ENCODE measurements at regions not wholly inside any gene's neighbourhood (a gene's known extent, or its start where the extent isn't known, plus 50 kb on each side); places are given as distances from the start of the nearest gene placed in this dataset.
"Not testable (repeated sequence)": the region's sequence is repeated elsewhere in the genome, so short reads cannot be mapped to it uniquely, and the experiment has no call there.

DNA sequence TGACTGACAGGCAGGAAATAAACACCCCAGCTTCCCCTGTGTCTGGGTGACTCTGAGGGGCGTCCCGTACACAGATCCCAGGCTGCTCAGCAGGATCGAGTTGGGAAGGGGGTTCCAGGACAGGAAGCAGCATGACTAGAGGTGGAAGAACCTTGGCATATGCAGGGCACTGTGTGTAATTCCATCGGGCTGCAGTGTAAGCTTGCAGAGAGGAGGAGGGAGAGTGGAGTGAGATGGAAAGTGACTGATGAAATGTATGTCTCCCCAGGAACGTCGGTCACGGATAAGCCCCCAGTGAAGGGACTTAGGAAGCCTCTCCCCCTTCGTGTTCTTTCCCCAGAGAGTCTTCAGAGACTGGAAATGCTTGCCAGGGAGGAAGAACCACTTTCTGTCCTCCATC lies 198.4 kb upstream of the SULF2 start:
- not testable (repeated sequence) for H3K36me3 Mint-ChIP-seq (ENCODE audit: low read depth); H3K4me3 Mint-ChIP-seq; H3K9me3 Mint-ChIP-seq; H3K27me3 Mint-ChIP-seq; DNase-seq; H3K27ac Mint-ChIP-seq; ATAC-seq; H3K4me1 Mint-ChIP-seq

DNA sequence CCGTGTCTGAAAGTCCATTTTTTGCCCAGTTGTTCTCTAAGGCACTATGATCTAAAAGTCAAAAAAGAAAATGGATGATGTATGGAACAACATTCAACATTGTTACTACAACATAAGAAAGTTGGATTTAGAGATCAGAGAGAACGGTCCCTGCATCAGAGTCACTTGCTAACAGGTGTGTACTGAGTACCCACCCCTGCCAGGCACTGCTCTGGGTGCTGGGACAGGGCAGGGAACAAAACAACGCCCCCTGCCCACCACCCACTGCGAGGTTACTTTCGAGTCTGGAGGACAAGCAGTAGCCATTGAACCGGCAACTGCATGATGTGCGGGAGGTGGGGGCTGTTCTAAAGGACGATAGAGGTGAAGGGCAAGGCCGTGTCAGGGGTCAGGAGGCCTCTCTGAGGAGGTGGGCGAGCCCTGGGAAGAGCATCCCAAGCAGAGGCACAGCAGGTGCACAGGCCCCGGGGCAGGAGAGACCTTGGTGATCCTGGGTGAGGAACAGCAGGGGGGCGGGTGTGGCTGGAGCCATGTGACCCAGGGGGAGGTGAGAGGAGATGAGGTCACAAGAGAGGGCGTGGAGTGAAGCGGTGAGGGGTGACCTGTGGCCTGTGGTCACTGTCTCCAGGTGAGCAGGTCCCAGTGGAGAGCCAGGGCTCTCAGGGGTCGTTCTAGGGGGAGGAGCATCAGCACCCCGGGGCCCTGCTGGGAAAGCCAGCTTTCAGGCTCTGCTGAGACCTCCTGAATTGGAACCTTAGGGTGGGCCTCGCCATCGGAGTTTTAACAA lies 197.5 kb upstream of the SULF2 start:
- Mint-ChIP-seq H3K4me1 (peaks cover 5% of the 10 kb centered on the region), H3K36me3 (ENCODE audit: low read depth) (no peaks in the 10 kb centered on the region), H3K27ac (no peak overlapping the region), H3K27me3 (peaks cover under 1% of the 10 kb centered on the region), H3K4me3 (no peak overlapping the region), H3K9me3 (no peaks in the 10 kb centered on the region)
- peak; percentile 28 for ATAC-seq
- no peak for DNase-seq

DNA sequence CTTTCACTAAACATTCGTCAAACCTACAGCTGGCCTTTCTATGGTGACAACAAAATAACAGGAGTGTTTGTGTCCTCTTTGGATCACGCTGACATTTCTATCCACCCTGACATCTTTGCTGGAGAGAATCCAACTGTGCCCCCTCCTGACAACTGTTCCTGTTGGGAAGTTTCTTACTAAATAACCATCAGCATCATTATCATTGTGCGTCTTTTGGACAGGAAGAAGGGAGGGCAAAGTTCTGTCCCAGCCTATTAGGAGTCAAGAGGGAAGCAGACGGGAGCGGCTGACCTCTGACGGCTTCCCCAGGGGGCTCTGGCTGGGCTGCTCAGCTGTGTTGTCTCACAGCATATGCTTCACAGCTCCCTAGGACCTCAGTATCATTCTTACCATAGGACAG lies 195.9 kb upstream of the SULF2 start:
- ATAC-seq (no peak), DNase-seq (no peak)
- Mint-ChIP-seq H3K4me3 (no peak overlapping the region), H3K36me3 (ENCODE audit: low read depth) (no peaks in the 10 kb centered on the region), H3K9me3 (no peaks in the 10 kb centered on the region), H3K4me1 (peaks cover 8% of the 10 kb centered on the region), H3K27me3 (peaks cover 4% of the 10 kb centered on the region), H3K27ac (no peak overlapping the region)

DNA sequence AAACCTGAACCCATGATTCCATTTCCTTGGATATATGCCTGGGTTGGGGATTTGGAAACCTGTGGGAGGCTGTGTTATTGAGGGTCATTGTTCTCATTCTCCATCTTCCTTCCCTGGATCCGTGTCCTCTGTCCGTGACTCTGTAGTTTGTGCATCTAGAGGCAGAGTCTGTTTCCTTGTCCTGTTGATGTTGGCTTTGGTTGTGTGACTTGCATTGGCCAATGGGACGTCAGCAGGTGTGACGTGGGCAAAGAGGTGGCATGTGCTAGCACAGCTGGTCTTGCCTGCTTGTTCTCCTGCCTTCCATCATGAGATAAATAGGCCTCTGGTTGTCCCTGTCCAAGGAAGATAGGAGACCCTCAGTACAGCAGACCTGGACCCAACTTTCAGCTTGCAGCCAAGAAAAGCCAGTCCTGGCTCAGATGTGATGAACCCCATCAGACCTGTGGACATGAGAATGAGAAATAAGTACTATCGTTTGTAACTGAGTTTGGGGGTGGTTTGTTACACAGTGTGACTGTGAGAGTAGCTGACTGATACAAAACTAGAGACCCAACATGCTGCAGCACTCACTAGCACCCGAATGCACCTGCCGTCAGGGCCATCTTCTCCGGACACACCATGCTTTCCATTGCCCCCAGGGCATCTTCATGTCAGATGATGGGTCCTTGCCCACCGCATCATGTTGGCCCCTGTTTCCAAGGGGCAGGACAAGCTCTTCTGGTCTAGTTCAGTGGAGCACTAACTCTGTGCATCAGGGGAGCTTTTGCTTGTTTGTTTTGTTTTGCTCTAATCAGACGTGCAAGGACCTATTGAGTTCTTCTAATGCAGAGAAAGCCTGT lies 195.3 kb upstream of the SULF2 start:
- peaks cover 4% of the 10 kb centered on the region for H3K27me3 Mint-ChIP-seq
- H3K27ac Mint-ChIP-seq = no peak overlapping the region
- H3K4me1 Mint-ChIP-seq = peaks cover 8% of the 10 kb centered on the region
- no peak overlapping the region for H3K4me3 Mint-ChIP-seq
- H3K36me3 Mint-ChIP-seq (ENCODE audit: low read depth) = no peaks in the 10 kb centered on the region
- ATAC-seq = no peak
- no peak for DNase-seq
- H3K9me3 Mint-ChIP-seq = no peaks in the 10 kb centered on the region

DNA sequence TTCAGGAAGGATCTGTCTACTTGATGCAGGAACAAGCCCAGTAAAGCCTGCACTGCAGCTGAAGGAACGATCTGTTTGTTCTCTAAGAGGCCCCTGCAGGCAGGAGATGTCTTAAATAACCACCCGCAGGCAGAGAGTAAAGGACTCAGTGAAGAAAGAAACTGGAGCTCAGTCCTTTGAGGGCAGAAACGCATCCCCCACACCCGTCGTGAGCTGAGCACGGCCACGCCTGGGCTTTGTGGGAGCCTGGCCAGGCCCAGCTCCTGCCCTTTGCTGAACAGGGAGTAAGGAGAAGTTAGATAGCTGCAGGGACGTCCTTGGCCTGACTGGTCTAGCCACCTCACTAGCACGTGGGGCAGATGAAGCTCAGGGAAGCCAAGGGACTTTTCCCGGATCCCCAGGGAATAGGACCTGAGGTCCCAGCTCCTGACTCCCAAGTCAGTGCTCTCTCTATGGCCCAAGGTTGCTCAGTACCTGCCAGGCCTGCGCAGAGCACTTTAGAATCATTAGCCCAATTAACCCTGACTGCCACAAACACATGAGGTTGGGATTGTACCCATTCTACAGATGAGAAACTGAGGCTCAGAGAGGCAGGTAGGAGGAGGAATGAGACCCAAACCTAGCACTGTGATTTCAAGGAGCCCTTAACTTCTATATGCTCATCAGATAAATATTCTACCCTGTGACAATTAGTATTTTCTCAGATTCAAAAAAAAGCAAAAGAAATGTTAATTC lies 194.2 kb upstream of the SULF2 start:
- H3K27me3 Mint-ChIP-seq; H3K36me3 Mint-ChIP-seq (ENCODE audit: low read depth); H3K4me3 Mint-ChIP-seq; ATAC-seq; DNase-seq; H3K27ac Mint-ChIP-seq; H3K9me3 Mint-ChIP-seq: not testable (repeated sequence)
- peaks cover 12% of the 10 kb centered on the region for H3K4me1 Mint-ChIP-seq

DNA sequence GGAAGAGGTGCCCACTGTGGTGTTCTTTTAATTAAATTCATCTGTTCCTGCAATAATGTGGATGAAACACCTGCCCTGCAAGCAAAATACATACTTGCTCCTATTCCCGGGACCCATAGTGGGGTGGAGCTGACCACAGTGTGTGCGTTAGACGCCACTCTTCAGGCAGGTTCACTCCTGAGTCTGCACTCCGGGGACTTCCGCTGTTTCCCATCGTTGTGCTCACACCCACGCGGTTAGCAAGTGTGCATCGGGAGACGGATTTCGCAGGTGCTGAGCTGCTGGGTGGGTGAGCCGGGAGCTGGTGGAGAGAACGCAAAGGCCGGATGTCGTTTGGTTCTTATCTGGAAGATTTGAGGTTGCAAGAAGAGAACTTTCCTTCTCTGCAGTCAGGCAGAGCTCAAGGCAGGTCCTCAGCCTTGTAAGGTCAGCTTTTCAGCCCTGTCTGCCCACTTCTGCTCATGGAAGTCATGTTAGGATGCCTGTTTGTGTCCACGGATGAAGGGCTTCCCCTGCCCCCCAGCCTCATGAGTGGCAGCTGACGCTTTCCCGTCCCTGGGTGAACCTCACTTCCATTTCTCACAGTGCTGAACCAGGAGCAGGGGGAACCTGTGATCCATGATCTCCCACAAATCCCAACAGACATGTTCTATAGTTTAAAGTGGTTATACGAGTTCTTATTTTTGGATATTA lies 193.3 kb upstream of the SULF2 start:
- not testable (repeated sequence) for H3K36me3 Mint-ChIP-seq (ENCODE audit: low read depth); H3K9me3 Mint-ChIP-seq; DNase-seq; H3K4me3 Mint-ChIP-seq; H3K27me3 Mint-ChIP-seq; H3K27ac Mint-ChIP-seq
- H3K4me1 Mint-ChIP-seq = peaks cover 12% of the 10 kb centered on the region
- peak; percentile 33 for ATAC-seq

DNA sequence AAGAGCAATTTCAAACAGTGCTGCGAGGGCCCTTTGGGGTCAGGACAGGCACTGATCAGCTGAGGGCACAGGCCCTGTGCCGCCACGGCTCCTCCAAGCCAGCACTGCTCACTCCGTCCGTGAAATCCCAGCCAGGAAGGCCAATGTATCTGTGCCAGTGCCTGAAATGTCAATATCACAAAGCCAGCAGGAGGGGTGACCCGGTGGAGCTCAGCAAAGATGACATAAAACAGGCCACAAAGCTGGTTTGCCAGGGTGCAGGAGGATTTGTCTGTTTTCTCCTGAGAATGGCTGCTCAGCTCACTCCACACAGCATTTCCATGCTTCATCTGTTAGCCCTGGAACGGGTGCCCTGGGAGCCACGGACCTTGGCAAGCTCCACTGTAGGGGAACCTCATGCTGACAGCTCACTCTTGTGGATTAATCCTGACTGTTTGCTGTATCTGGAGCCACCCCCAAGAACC lies 192.5 kb upstream of the SULF2 start:
- not testable (repeated sequence) for DNase-seq; H3K27me3 Mint-ChIP-seq; H3K4me3 Mint-ChIP-seq; H3K36me3 Mint-ChIP-seq (ENCODE audit: low read depth); ATAC-seq; H3K9me3 Mint-ChIP-seq; H3K27ac Mint-ChIP-seq
- H3K4me1 Mint-ChIP-seq = peaks cover 12% of the 10 kb centered on the region

DNA sequence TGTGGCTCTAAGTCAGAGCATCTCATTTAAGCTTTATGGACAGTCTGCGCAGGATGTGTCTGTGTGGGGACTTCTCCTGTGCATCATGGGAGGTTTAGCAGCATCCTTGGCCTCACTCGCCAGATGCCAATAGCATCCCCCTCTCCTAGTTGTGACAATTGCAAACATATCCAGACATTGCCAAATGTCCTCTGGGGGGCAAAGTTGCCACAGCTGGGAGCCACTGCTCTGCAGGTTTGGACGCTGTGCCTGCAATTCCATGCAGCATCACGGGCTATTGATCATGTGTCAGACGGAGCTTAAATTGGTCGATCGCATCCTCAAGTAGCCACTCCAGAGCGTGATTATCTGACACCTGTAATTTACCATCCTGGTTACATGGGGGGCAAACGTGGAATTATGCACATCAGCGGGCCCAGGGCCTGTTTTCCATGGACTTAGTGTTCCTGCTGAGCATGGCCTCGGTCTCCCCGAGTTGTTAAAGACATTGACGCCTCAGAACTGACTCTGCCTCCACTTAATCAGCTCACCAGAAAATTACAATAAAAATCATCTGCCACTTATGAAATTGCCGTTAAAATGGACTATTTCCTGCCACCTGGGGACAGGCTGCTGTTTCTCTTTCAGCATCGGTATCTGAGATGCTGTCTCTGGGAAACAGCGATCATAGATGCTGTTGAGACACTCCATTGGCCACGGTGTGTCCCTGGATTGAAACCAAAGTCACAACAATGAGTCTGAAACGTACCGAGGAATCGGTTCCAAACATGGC lies 191.9 kb upstream of the SULF2 start:
- not testable (repeated sequence) for H3K27me3 Mint-ChIP-seq; ATAC-seq; H3K9me3 Mint-ChIP-seq; H3K4me3 Mint-ChIP-seq; H3K36me3 Mint-ChIP-seq (ENCODE audit: low read depth); H3K27ac Mint-ChIP-seq; DNase-seq
- peaks cover 12% of the 10 kb centered on the region for H3K4me1 Mint-ChIP-seq

DNA sequence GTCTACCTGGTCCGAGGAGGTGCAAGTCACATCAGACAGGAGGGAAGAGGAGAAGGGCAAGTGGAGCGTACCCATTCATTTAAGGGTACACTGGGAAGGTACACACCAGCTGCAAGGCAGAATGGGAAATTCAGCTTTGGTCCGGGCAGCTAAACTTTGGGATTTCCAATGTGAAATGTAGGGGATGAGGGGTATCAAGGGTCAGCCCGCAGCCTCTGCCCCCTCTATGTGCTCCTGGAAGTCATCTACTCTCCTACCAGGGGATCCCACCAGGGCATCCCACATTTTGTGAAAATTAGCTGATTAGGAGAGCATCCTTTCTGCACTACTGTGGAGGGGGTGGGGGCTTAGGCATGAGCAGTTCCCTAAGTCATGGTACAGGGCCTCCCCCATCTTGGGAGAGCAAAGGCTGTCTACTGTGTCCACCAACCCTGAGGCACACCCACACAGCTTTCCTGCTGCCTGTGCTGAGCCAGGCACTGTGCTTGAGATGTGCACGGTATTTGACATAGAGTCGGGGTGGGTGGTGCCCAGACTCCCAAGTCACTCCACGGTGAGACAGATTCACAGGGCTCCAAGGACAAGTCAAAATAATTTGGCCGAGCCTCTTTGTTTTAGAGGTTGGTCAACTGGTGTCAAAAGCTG lies 189.1 kb upstream of the SULF2 start:
- H3K27me3 Mint-ChIP-seq = peaks cover 14% of the 10 kb centered on the region
- DNase-seq (no peak), ATAC-seq (no peak)
- H3K36me3 Mint-ChIP-seq (ENCODE audit: low read depth) = no peaks in the 10 kb centered on the region
- H3K9me3 Mint-ChIP-seq = no peaks in the 10 kb centered on the region
- H3K27ac Mint-ChIP-seq = no peak overlapping the region
- peaks cover 12% of the 10 kb centered on the region for H3K4me1 Mint-ChIP-seq
- H3K4me3 Mint-ChIP-seq = no peak overlapping the region

DNA sequence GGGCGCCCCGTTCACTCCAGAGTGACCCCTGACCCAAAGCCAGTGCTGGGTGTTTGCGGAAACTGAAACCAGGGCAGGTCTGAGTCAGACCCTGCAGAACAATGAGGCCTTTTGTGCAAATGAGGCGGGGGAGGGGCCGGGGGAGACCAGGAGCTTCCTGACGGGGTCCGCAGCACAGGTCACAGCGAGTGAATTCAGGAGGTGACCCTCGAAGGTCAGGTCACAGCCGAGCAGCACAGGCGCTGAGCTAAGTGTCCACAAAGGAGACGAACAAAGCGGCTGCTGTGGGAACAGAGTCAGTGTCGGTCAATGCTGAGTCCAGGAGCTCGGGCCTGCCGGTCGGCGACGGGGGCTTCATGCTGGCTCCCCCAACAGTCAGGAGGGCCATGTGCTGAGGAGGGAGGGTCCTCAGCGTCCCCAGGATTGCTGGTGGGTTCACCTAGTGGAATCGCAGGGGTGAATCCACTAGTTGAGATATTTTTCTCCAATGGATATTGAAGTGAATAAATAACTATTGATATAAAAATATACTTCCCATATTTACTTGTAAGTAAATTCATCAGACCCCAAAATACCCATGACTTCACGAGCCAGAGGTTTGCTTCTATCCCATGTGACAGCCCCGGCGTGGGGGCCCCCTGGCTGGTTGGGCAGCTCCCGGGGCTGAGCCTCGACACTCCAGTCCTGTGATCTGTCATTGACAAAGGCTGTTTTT lies 188.4 kb upstream of the SULF2 start:
- Mint-ChIP-seq H3K4me3 (no peak overlapping the region), H3K9me3 (no peaks in the 10 kb centered on the region), H3K4me1 (peaks cover 11% of the 10 kb centered on the region), H3K27ac (no peak overlapping the region), H3K27me3 (peaks cover 14% of the 10 kb centered on the region), H3K36me3 (ENCODE audit: low read depth) (no peaks in the 10 kb centered on the region)
- no peak for ATAC-seq
- no peak for DNase-seq

DNA sequence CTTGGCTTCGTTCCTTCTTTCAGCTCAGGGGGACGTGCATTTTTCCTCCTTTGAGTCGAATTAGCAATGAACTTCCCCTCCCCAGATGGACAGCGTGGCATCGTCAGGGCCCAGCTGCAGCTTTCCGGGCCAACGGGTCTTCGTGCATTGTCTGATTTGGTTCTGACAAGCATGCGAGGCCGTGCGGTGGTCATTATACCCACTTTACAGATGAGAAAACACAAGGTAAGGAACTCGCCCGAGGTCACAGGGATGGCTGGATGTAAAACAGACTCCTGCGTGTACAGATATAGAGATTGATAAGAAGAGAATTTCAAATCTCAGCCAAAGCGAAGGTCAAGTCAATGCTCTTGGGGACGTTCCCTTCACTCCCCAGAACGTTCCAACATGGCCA lies 187.6 kb upstream of the SULF2 start:
- peaks cover 8% of the 10 kb centered on the region for H3K4me1 Mint-ChIP-seq
- ATAC-seq = no peak
- H3K27ac Mint-ChIP-seq = no peak overlapping the region
- no peaks in the 10 kb centered on the region for H3K9me3 Mint-ChIP-seq
- H3K4me3 Mint-ChIP-seq = no peak overlapping the region
- peaks cover 14% of the 10 kb centered on the region for H3K27me3 Mint-ChIP-seq
- H3K36me3 Mint-ChIP-seq (ENCODE audit: low read depth) = no peaks in the 10 kb centered on the region
- no peak for DNase-seq

DNA sequence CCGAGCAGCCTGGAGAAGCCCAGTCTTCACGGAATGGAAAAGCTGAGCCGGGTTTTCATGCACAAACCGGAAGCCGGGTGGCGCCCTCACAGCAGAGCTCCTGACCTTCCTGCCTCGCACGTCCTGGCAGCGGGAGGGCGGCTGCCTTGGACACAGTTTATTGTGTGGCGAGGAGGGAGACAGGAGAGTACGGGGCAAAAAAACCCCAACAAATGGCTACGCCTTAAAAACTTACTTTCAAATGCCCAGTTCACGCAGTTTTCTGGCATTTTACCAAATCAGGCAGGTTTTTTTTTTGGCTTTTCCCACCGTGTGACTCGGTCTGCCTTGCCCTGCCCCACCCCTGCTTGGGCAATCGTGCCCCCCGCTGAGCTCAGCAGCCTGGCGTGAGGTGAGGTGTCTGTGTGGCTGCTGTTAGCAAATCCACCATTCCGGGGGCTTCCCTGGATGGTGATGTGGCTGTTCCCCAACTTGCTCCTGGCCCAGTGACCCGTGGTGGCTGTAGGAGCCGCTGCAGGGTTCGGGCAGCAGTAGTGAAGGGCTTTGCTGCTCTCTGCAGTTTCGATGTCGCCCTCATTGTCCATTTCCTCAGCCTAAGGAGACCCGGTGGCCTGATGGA lies 187.1 kb upstream of the SULF2 start:
- H3K4me3 Mint-ChIP-seq; H3K4me1 Mint-ChIP-seq; ATAC-seq; H3K36me3 Mint-ChIP-seq (ENCODE audit: low read depth); H3K27ac Mint-ChIP-seq; DNase-seq; H3K9me3 Mint-ChIP-seq: not testable (repeated sequence)
- H3K27me3 Mint-ChIP-seq = peaks cover 10% of the 10 kb centered on the region
